ENCODE measurements at regions not wholly inside any gene's neighbourhood (a gene's known extent, or its start where the extent isn't known, plus 50 kb on each side); places are given as distances from the start of the nearest gene placed in this dataset.

DNA sequence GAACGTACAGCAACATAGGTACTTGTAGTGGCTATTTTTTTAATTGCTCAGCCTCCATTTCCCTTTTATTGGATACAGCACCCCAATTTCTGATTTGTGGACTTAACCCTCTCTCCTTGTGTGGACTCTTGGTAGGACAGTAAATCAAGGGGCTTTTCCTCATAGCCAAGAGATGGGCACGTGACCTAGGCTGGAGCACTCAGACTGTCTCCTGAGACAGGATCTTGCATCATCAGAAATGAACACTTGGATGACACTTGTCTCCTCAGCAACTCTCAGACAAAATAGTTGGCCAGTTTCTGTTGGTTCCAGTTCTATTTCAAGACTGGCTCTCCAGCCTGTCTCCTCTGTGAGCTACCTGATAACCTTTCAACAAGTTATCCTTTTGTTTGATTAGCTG is 112.9 kb upstream of the ZNF678 start:
- no peak for DNase-seq

DNA sequence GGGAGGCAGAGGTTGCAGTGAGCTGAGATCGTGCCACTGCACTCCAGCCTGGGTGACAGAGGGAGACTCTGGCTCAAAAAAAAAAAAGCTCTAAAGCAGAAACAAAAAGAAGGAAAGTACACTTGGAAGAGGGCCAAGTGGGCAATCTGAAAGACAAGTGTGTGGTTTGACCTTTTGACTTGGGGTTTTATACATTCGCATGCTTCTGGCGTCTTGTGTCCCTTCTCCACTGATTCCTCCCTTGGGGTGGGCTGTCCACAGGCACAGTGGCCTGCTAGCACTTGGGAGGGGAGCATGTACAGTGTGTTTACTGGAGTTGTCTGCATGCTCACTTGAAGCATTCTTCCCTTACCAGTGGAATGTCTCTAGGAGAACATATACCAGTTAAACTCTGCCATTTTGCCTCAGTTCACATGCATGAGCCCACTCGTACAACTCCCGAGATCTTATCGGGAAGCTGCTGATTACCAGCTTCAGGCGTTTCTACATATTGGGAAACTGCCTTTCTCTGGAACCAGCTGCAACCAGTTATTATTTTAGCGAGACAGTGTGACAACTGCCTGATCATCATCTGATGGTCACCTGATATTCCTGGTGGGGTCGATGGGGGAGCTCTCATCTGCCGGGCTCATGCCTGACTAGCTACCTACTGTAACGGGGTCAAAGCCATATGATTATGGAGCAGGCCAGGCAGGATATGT is 113.5 kb upstream of the ZNF678 start:
- no peak for DNase-seq

- no peak for DNase-seq
Measured at GRCh38 chr1:227449051-227449450, 114.3 kb upstream of the ZNF678 start.

DNA sequence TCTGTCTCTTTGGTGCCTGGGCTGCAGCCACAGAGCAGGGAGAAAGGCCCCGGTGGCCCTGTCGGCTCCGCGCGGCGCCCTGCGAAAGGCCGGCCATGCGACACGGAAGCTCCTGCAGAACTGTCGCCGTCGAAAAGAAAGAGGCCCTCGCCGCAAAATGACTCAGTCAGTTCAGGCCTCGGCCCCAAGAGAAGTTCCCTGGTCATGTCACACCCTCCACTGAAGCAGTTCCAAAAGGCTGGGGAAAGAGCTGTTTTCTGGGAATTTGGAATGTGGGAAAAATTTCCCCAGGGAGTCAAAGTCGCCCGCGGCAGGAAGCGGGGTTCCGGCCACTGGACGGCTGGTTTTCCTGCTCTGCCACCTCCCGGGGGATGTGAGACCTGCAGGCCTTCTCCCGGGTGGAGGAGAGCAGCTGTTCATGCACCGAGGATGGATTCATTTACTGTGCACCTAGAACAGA is 115.8 kb upstream of the ZNF678 start:
- no peak for DNase-seq

DNA sequence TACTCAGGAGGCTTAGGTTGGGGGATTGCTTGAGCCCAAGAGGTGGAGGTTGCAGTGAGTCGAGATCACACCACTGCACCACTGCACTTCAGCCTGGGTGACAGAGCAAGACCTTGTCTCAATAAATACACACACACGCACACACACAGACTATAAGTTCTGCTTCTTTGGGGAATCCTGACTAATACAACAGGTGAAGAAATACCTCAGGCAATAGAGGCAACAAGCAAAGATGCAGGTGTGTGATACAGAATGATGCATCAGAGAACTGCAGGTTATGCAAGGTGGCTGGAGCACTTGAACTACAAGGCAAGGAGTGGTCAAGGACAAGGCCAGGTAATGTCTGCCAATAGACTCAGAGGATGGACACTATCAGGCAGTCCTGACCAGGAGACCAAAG is 117.6 kb upstream of the ZNF678 start:
- no peak for DNase-seq

GRCh38 chr1:227445092-227445674 is 118.2 kb upstream of the ZNF678 start:
- no peak for DNase-seq

DNA sequence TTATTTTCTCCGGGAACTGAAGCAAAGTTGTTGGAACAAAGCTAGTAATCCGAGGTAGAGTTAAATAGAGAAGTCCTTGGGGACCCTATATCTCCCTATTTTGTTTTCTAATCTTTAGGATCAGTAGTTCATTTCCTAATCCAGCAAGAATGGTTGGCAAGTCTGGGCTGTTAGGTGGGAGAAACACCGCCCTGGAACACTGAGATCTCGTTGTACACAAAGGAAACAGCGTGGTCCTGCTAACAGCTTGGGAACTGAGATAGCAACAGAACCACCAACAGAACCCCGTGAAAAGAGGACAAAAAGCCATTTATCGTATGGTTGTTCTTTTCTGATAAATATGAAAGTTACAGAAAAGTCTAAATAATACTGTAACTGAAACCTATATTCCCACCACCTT is 121.9 kb upstream of the CDC42BPA start:
- no peak for DNase-seq

DNA sequence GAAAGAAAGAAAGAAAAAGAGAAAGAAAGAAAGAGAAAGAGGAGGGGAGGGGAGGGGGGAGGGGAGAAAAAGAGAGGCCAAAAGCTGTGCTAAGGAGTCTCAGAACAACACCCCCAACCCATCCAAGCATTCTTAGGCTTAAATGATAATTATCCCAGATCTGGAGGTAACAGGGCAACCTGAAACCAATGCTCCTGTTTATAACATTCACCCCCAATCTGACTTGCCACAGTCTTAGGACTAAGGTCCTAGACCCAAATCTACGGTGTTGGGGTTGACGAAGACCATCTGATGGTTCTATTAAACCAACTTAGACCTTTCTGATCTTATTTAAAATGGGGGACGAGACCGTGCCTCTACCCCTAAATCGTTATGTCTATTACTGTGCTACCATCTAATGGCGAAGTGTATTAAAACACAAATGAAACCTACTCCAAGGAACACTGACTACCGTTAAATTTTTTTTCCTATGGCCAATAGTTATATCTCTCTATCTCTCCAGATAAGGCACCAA is 119.3 kb upstream of the CDC42BPA start:
- peak; percentile 62 for DNase-seq

DNA sequence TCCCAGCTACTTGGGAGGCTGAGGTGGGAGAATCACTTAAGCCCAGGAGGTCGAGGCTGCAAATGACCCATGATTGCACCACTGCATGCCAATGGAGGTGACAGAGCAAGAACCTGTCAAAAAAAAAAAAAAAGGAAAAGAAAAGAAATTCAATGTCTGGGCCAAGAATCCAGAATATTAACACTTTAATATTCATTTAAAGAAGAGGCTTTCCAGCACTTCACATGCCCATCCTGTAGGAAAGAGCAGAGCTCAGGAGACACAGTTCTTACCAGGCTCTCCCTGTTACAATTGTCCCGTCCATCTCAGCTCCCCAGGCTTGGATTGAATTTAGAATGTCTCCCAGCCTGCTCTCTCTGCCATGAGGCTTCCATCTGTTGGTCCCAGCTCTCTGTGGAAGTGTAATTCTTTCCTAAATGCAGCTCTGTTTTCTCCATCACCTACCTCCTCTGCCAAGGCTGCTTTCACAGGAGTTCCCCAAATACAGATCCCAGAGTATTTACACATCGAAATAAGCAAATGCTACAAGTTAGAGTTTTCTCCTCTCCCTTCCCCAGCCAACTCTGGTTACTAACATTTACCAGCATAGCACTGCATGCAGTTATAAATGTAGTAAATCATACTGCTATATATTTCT is 116.6 kb upstream of the CDC42BPA start:
- peak; percentile 64 for DNase-seq

- no peak for DNase-seq
Measured at GRCh38 chr1:227433663-227434341, 115.5 kb upstream of the CDC42BPA start.

GRCh38 chr1:227432981-227433380 is 114.7 kb upstream of the CDC42BPA start:
- no peak for DNase-seq

GRCh38 chr1:227432181-227432535 is 113.9 kb upstream of the CDC42BPA start:
- DNase-seq = no peak

DNA sequence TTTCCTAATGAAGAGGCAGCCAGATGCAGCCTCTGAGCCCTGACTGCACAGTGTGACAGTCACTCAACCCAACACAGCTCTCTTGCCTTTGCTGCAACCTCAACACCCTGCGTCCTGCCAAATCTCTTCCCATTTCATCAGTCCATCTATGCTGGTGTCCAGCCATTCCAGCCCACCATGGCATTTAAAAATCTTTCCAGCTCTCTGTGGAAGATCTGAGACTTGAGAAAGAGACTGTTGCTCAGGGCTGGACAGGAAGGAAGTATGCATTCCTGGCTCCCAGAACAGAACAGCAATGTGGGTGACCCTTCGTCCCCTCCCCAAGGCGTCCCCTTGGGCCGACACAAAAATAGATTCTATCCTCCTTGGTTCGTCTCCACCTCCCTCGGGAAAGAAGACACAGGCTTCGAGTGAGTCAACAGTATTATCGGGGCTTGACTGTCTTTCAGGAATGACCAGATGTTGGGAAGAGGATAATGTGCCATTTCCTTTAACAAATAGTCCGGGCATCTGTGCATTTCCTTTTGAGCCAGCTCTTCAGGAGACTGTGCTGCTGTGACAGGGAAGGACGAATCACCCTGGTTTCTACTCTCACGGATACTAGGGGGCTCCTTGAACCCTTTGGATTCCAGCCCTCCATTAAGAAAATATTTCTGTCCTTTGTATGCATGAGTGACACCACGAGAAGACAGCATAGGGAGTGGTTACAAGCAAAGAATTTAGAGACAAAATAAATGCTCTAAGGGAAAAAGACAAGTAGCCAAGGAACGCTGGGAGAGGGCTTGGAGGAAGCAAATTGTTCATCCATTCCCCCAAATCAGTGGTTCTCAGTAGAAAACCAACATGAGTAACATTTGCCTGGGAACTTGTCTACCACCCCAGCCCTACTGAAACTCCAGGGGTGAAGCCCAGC is 111.4 kb upstream of the CDC42BPA start:
- no peak for DNase-seq

- DNase-seq = no peak
Measured at GRCh38 chr1:227428803-227429202, 110.5 kb upstream of the CDC42BPA start.

DNA sequence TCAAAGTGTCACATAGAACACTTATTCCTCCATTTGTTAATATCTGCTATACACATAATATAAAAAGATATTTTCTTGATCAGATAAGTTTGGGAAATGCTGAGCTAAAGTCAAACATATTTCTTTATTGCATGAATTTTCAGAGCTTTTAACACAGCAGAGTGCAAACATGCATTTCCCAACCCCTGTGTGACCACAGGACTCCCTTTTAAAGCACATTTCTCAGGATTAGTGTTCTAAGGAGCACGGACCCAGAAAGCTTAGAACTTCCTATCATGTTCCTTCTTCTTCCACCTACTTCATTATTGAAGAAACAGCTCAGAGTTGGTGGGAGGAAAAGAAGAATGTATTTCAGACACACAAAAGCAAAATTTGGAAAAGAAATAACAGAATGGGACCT is 109.1 kb upstream of the CDC42BPA start:
- no peak for DNase-seq

DNA sequence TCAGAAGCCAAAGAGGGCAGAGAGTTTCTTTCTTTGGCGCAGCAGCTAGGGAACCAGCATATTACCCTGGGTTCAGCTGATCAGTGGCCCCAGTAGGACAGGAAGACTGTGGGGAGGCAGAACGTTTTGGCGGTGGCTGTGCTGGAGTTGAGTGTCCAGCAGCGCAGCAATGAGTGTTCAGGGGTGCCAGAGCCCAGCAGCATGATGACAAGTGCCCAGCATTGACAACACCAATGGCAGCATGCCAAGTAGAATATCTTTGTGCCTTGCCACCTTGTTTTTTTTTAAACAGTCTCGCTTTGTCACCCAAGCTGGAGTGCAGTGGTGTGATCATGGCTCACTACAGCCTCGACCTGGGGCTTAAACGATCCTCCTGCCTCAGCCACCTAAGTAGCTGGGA is 106.7 kb upstream of the CDC42BPA start:
- no peak for DNase-seq

GRCh38 chr1:227424159-227424680 is 105.9 kb upstream of the CDC42BPA start:
- no peak for DNase-seq

DNA sequence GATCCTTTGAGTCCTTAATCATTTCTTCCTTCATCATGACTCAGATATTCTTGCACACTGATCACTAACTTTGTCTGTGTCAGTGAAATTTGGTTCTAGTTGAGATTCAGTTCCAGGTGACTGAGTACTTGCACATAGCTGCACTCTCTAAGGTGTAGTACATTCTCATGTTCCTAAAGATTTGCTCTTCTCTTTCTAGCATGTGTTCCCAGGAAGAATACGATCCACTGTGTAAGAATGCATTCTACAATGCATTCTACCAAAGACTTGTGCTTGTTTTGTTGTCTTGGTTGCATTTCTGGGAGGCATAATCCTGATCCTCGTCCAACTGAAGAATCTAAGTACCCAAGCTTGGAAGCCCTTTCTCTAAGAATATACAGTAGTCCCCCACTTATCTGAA is 104.3 kb upstream of the CDC42BPA start:
- DNase-seq = no peak

- DNase-seq = no peak
Measured at GRCh38 chr1:227420147-227420546, 101.9 kb upstream of the CDC42BPA start.

DNA sequence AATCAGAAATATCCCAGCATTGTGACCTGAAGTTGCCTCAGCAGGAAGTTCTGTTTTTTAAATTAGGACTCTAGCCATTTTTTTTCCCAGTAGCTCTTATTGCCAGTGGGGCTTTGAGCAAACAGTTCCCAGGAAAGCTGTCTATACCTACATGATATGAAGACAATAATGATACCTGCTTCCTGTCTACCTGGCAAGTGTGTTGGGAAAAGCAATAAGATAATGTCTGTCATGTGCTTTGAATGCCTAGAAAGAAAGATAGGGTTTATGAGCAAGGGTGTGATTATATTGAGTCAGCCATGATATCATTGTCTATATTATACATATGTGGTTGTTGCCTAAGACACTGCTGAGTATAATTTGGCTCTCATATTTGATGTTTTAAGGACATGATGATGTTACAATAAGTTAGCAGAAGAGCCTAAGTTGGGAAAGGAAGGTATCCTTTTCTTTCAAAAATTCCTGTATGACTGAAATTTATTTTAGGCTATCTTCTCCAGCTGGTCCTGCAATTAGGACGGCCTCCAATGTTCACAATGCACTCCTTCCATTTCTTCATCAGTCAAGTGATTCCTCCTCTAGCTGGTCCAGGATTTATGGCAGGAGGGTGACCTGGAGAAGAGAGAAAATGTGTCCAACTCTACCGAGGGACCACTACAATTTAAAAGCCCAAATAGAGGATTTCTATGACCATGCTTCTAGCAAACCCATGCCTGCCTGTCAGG is 99.6 kb upstream of the CDC42BPA start:
- no peak for DNase-seq
